Activated CD8-positive, alpha-beta memory T cell treated with anti-CD3 and anti-CD28 coated beads for 36 hours (primary cell): ENCODE measurements at regions not wholly inside any gene's neighbourhood (a gene's known extent, or its start where the extent isn't known, plus 50 kb on each side); places are given as distances from the start of the nearest gene placed in this dataset.

ENCODE experiments used
- CTCF ChIA-PET: fragments of 350-600 bp; sonication (Branson Sonifier 250); formaldehyde crosslinking; loops from one replicate; lab custom pipeline; 2021; ENCODE audit warnings: antibody characterized with exemption; lab: Charles Lee
- POLR2A ChIA-PET: fragments of 350-600 bp; sonication (Branson Sonifier 250); formaldehyde crosslinking; loops from one replicate; lab custom pipeline; 2021; ENCODE audit warnings: antibody characterized with exemption; lab: Charles Lee

GRCh38 chr1:221604948-221605347 is 136.9 kb downstream of the DUSP10 start:
- ChIA-PET POLR2A (no interaction called here), CTCF (no interaction called here)

GRCh38 chr1:221605569-221605968 is 136.3 kb downstream of the DUSP10 start:
- ChIA-PET POLR2A (no interaction called here), CTCF (no interaction called here)

DNA sequence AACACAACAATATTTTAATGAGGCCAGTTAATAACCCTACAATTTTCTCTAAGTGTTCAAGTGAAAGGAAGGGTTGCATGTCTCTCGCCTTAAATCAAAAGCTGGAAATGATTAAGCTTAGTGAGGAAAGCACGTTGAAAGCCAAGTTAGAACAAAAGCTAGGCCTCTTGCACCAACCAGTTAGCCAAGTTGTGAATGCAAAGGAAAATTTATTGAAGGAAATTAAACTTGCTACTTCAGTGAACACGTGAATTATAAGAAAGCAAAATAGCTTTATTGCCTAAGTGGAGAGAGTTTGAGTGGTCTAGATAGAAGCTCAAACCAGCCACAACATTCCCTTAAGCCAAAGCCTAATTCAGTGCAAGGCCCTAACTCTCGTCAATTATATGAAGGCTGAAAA is 135.6 kb downstream of the DUSP10 start:
- POLR2A ChIA-PET: no interaction called here
- CTCF ChIA-PET: no interaction called here

DNA sequence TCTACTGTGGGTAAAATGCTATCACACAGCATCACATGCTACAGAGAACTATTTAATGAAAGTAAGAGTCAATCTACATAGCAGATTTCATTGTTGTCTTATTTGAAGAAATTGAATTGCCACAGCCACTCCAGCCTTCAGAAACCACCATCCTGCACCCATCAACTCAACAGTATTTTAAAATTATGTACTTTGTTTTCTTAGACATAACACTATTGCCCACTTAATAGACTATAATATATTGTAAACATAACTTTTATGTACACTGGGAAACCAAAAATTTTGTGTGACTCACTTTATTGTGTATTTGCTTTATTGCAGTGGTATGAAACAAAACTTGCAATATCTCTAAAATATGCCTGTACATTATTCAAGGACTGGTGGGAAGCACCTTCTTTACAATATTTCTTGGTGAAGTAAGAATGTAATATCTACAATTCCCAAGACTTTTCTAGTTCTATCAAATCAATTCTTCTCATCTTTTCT is 133.0 kb downstream of the DUSP10 start:
- ChIA-PET CTCF (interaction anchor here (0.7 kb wide), 1 partner anchor 140 kb away, joined by 3 read pairs; no protein-coding TSS in a partner anchor), POLR2A (no interaction called here)

DNA sequence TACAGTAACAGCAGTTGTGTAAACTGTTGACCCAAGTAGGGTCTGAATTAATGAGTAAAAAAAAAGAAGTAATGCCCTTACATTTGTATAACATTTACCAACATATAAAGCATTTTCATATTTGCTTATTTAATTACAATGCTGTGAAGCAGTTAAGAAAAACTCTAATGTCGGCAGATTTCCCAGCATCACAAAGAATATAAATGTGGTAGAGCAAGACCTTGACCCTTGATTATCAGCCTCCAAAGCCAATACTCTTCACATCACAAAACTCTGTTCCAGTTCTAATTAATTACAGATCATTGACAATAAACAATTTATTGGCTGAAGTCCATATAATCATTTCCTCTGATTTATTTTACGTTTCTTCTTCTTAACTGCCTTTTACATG is 130.2 kb downstream of the DUSP10 start:
- CTCF ChIA-PET: no interaction called here
- POLR2A ChIA-PET: no interaction called here

- POLR2A ChIA-PET: no interaction called here
- CTCF ChIA-PET: no interaction called here
Observed at GRCh38 chr1:221612047-221612777, 129.7 kb downstream of the DUSP10 start.

- CTCF ChIA-PET: interaction anchor here (0.6 kb wide), 1 partner anchor 240 kb away, joined by 4 read pairs; no protein-coding TSS in a partner anchor
- POLR2A ChIA-PET: no interaction called here
Observed at GRCh38 chr1:221620437-221621384, 121.2 kb downstream of the DUSP10 start.

DNA sequence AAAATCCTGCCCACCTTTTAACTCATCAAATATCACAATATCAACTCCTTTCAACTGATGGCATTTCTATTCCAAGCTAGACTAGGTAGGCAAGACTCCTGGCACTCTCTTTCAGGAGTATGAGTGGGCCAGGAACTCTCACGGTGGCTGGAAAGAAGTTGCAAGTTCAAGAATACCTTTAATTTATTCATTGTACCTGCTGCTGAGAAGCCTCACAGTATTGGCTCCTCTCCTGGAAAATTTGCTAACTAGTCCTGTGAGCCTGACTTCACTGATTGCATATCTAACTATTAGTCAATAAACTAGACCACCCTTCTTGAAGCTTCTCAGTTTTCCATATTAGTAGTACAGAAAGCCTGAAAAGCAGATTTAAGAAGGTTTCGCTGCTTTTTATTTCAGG is 120.2 kb downstream of the DUSP10 start:
- POLR2A ChIA-PET: no interaction called here
- CTCF ChIA-PET: interaction anchor here (0.6 kb wide), 1 partner anchor 239 kb away, joined by 4 read pairs; no protein-coding TSS in a partner anchor

- CTCF ChIA-PET: no interaction called here
- POLR2A ChIA-PET: no interaction called here
Observed at GRCh38 chr1:221622389-221622788, 119.5 kb downstream of the DUSP10 start.

DNA sequence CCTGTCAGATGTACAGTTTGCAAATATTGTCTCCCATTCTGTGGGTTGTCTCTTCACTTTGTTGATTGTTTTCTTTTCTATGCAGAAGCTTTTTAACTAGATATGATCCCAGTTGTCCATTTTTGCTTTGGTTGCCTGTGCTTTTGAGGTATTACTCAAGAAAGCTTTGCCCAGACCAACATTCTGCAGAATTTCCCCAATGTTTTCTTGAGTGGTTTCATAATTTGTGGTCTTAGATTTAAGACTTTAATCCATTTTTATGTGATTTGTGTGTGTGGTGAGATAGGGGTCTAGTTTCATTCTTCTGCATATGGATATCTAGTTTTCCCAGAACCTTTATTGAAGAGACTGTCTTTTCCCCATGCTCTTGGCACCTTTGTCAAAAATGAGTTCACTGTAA is 116.9 kb downstream of the DUSP10 start:
- POLR2A ChIA-PET: no interaction called here

DNA sequence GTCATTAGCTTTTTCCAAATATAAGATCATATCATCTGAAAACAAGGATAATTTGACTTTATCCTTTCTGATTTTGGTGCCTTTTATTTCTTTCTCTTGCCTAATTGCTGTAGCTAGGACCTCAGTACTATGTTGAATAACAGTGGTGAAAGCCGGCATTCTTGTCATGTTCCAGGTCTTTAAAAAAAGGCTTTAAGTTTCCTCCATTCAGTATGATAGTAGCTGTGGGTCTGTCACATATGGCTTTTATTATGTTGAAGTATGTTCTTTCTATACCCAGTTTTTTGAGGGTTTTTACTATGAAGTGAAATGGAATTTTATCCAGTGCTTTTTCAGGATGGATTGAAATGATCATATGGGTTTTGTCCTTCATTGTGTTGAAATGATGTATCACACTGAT is 115.8 kb downstream of the DUSP10 start:
- POLR2A ChIA-PET: no interaction called here
- CTCF ChIA-PET: no interaction called here

More for the DNA sequence above, 116.9 kb downstream of the DUSP10 start:
- CTCF ChIA-PET: no interaction called here

DNA sequence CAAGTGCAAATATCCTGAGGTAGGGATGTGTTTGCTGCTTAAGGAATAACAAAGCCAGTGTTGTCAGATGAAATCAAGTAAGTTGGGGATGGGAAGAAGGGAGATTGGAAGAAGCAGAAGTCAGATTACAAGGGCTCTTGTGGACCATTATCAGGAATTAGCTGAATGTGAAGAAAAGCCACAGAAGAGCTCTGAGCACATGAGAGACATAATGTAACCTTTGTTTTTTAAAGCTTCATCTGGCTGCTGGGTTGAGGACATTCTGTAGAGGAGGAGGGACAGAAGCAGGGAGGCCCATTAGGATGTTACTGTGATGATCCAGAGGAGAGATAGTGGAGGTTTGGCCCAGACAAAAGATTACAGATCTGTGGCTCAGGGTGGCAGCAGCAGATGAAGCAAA is 111.7 kb downstream of the DUSP10 start:
- ChIA-PET POLR2A (no interaction called here), CTCF (no interaction called here)

DNA sequence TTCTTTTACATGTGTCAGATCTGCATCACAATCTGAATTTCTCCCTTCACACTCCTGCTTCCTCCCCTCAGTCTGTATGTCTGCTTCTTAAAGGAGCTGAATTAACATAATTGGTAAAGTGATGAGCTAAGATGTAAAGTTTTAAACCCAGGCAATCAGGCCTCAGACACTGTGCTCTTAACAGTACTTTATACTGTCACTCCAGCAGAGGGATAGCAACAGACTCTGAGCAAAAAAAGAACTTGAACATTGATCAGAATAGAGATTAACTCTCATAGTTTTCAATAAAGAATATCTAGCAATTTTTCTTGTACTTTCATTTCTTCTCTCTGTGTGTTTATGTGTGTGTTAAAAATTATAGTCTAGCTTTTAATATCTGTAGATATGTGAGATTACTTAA is 110.3 kb downstream of the DUSP10 start:
- CTCF ChIA-PET: no interaction called here
- POLR2A ChIA-PET: no interaction called here

DNA sequence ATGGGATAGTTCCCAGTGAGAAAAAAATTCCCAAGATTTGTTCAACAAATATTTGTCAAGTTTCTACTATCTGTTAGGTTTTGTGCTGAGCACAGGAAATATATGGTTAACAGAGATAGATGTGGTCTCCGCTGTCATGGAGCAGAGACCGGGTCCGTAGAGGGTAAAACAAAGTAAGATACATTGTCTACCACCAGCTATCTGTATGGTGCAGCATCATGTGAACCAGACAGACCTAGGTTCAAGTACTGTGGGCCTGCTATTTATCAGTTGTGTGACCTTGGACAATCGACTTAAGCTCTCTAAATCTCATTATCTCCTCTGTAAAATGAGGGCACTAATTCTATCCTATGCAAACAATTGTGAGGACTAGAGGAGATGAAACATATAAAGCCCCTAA is 109.8 kb downstream of the DUSP10 start:
- CTCF ChIA-PET: interaction anchor here (1.2 kb wide), 1 partner anchor 9 kb away, joined by 3 read pairs; no protein-coding TSS in a partner anchor
- POLR2A ChIA-PET: no interaction called here

DNA sequence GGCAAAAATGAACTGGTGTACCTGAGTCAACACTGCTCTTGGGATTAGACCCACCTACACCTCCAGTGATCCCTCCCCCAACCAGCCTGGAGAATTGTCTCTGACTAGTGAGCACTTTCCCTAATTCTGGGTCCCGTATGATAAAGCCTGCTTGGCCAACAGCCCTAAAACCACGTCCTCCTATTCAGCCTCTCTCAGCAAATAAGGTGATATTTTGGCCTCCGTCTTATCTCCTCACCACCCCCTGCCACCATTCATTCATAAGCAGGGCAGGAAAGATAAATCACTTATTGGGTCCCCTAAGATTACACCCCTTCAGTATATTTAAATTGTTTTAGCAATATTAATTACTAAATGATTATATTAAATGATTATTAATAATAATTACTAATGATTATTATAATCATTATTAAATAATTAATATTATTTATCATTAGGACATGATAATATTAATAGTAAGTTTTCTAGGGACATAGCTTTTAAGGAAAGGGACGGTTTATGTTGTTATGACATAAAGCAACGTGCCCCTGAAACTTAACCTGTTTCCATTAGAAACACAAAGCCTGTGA is 108.0 kb downstream of the DUSP10 start:
- POLR2A ChIA-PET: no interaction called here

GRCh38 chr1:221634606-221635005 is 107.3 kb downstream of the DUSP10 start:
- POLR2A ChIA-PET: no interaction called here
- CTCF ChIA-PET: no interaction called here

More for the DNA sequence above, 108.0 kb downstream of the DUSP10 start:
- CTCF ChIA-PET: no interaction called here

- ChIA-PET CTCF (no interaction called here), POLR2A (no interaction called here)
Observed at GRCh38 chr1:221635305-221635704, 106.6 kb downstream of the DUSP10 start.

DNA sequence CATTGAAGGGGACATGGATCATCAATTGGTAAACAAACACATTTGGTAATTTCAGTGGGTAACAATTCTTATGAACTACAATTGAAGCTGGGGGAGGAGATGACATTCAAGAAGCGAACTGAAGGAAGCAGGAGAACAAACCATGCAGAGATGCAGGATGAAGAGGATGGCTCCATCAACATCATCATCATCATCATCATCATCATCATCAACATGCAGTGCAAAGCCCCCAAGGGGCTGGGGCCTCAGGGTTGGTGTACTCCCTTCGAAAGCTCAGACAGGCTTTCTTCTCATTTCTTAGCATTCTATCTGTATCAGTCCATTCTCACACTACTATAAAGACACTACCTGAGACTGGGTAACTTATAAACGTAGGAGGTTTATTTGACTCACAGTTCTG is 105.8 kb downstream of the DUSP10 start:
- POLR2A ChIA-PET: no interaction called here

GRCh38 chr1:221636967-221637366 is 104.9 kb downstream of the DUSP10 start:
- ChIA-PET POLR2A (no interaction called here), CTCF (no interaction called here)

More for the DNA sequence above, 105.8 kb downstream of the DUSP10 start:
- CTCF ChIA-PET: no interaction called here

DNA sequence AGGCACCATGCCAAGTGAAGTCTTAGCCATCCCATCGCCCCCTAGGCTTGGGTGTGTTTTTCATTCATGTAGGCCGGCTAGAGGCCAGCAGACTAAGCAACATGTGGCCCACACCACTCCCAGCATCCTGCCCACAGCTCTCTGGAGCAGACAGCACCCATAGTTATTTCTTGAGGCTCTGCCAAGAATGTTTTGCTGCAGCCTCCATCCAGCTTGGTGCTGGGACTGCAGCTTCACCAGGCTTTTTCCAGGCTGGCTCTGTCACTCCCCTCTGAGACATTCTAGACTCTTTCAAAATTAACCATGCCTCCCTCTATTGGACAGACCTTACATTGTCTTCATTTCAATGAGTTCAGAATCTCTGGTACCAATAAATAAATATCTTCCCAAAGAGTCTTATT is 104.2 kb downstream of the DUSP10 start:
- ChIA-PET CTCF (no interaction called here), POLR2A (no interaction called here)
